ENCODE measurements at regions not wholly inside any gene's neighbourhood (a gene's known extent, or its start where the extent isn't known, plus 50 kb on each side); places are given as distances from the start of the nearest gene placed in this dataset.
"Not testable (repeated sequence)": the region's sequence is repeated elsewhere in the genome, so short reads cannot be mapped to it uniquely, and the experiment has no call there.

DNA sequence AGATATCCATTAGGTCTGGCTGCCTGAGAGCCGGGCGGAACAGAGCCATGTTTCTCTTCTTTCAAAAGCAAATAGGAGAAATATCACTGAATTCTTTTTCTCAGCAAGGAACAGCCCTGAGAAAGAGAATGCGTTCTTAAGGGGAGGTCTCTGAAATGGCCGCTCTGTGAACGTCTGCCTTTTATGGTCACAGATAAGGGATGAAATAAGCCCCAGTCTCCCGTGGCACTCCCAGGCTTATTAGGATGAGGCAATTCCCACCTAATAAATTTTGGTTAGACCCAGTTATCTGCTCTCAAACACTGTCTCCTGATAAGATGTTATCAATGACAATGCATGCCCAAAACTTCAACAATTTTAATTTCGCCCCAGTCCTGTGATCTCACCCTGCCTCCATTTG lies 133.4 kb upstream of the KCNJ18 start:
- not testable (repeated sequence) for DNase-seq

DNA sequence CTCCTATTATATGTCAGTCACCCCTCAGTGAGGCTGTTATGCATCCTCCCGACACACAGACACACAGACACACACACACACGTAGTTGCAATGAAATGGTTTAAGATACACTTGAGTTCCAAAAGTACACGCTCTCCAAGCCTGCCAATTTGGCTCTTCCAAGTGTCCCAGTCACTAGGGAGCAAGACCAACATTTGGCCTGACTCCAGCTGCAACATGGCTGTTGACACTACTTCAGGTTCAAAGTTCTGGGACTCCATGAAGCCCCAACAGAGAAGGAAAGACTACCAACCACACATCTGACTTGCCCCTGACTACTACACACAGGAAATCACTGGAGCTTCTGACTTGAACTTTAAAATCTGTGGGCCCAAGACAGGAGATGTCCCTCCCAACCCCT lies 128.1 kb upstream of the KCNJ18 start:
- no peak for DNase-seq

DNA sequence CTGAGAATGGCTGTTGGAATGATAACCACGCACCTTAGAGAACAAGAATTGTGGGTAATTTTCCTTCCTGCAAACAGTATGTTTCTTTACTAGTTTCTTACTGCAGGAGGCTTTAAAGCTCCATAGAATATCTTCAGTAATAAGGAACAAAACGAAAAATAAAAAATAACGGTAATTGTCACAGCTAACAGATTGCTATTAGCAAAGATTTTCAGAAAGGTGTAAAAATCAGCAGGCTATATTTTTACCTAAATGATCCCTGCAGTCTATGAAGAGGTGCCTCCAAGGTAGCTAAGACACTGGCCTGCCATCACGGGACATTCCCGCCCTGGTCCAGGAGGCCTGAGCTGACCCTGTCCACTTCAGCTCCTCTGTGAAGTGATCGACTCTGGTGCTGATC lies 127.6 kb upstream of the KCNJ18 start:
- DNase-seq, result not testable (repeated sequence)

DNA sequence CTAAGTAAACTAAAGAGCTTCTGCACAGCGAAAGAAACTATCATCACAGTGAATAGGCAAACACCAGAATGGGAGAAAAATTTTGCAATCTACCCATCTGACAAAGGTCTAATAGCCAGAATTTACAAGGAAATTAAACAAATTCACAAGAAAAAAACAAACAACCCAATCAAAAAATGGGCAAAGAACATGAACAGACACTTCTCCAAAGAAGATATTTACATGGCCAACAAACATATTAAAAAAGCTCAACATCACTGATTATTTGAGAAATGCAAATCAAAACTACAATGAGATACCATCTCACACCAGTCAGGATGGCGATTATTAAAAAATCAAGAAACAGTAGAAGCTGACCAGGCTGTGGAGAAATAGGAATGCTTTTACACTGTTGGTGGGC lies 121.9 kb upstream of the KCNJ18 start:
- not testable (repeated sequence) for DNase-seq

DNA sequence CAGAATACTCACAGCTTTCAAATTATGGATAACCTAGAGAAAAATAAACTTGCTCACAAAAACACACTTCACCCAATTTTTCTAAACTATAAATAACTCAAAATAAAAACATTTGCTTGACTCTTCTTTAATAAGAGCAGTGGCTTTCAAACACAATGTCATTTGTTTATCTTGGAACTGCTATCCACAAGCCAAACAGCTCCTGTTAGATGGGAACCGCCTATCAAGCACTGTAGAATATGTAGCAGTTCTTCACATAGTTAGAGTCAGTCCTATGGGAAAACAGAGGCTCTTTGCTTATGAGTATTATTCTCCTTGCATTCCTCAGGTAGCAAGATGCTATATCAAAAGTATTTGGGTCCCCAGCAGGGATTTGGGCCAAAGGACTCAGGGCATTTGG lies 120.2 kb upstream of the KCNJ18 start:
- not testable (repeated sequence) for DNase-seq

DNA sequence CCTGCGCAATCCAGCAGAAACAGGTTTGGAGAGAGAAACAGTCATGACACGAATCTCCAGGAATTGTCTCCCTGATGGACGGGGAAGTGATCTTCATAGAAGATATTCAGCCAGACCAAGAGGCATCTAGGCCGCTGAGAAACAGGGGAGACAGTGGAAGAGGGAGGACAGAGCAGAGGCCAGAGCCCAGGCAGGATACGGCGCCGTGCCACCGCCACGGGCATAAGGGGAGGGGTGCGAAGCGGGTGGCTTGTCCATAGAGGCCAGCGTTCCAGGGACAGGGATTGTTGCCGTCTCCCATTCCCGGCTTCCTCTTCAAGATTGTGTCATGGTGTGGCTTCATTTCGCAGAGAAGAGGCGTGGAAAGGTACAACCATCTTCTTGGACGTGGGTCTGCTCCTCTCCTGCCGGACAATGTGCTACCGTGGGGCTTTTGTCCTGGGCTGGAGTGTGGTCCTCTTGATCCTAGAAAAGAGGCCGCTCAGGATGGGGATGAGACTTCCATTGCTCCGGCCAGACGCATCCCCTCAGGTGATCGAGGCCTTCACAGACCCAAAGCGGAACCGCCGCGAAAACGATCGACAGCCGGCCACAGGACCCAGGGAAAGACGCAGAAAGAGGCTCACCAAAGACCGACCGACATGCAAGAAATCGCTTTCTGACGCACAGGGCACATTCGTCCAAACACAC lies 118.9 kb upstream of the KCNJ18 start:
- DNase-seq, result not testable (repeated sequence)

DNA sequence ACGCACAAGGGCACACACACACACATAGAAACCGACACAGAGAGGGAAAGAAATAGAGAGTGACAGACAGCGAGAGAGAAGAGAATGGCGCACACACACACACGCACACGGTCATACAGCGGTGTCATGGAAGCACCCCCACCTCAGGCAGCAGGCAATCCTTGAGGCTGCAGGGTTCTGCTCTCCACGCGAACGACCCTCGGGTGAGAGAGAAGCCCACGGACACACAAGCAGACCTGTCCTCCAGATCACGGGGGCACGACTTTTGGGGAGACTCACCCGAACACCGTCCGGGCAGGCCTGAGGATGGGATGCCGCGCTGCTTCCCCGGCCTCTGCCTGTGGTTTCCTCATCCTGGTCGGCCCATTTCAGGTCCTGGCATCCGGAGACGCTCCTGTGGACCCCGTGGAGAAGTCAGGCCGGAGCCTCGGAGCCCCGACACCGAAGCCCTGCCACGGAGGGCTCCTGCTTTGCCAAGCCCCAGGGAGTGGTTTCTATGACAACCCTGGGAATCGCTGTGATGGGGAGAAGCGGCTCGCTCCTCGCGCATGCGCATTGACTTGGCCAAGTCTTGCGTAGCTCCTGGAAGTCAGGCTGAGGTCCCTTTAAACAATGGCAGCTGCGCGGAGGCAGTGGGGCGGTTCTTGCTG lies 118.2 kb upstream of the KCNJ18 start:
- no peak for DNase-seq

DNA sequence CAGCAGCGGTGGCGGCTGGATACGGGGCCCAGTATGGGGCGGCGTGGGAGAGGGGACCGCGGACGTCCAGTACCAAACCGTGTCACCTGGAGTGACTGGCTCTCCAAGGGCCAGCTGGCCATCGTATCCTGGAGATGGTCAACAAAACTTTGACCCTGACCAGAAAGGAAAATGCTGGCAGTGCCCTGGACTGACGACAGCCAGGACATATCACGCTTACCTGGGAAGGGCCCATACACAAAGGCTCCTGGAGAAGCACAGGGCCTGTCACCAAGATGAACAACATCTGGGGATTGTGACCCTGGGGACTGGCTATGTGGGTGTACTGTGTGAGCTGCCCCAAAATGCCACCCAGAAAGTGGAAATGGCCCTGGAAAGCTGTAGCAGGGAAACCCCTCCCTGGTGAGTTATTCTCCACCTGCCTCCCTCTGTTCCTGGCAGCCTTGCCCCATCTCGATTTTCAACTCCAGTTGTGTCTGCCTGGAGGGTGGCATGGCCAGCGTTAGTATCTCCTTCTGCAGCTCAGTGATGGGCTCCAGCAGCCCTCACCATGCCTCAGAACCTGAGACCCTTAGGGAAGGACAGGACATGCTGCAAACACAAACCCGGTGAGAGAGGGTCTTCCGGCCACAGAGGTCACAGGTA lies 117.6 kb upstream of the KCNJ18 start:
- not testable (repeated sequence) for DNase-seq

DNA sequence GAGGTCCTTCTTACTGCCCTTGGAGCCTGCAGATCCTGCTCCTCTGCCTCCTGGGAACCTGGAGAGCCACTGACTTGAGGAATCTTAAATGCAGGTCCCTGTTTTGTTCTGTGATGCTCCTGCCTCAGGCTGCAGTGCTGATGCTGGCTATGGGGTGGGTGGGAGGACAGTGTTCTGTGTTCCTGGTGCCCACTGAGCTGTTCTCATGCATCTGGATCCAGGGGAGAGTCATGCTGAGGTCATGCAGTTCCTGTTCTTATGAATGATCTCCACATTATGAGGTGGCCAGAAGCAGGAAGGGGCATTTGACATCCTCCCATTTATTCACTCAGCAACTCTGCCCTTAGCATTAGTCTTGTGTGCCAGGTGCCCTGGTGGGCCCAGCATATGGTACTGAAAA lies 113.5 kb upstream of the KCNJ18 start:
- DNase-seq, result not testable (repeated sequence)

DNA sequence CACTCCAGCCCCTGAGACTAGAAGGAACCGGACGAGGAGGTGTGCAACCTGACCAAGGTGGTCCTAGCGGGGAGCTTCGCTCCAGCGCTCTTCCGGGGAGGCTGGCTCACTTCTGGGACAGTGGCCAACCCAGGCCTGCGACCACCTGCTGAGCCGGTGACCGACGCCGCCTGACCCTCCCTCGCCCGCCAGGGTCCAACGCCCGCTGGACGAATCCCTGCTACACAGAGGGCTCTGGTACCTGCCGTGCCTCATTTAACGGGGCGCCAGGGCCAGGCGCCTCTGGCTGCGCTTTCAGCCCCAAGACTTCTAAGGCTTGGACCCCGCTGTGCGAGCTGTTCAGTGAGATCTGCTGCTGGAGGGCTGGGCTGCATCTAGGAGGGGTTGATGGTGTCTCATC lies 99.5 kb upstream of the KCNJ18 start:
- DNase-seq, result no peak

DNA sequence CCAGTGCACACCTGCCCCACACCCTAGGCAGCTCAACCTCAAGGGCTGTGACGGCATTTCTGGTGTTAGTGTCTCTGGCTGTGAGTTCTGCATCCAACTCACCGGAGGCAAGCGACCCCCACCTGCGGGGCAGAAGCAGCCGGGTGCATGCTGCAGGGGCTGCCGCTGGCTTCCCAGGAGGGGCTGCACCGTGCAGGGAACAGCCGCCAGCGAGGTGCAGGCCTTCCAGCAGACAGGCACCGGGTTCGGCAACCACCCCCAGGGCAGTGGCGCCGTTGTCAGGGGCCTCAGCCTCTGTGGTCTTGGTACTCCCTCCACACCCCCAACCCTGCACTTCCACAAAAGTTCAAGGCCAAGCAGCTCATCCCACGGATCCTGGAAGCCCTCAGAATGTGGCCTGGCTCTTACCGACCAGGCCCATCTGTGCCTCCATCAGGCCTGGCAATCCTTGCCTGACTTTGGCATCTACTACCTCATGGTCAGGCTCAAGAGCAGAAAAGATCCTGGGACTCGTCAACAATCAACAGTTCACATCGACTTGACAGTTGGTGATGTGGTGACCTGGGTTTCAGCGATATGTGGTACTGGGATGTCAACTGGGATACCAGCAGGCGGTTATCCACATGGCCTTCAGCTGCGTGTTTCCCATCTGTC lies 98.7 kb upstream of the KCNJ18 start:
- not testable (repeated sequence) for DNase-seq

DNA sequence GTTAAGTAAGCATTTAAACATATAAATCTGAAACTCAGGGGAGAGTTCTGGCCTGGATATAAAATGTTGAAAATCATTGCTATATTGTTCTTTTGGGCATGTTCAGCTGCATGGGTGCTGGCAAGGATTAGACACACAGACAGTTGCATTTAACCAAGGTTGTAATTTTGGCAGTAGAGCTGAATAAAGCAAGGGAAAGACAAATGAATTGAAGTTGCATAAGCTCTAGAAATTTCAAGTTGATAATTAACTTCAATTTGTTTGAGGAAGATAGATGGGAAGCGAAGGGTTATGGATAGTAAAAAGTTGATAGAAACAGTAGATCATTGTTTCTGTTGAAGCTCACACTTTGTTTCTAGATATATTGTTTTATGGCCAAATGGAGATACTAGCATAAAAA lies 97.2 kb upstream of the KCNJ18 start:
- DNase-seq, result no peak

DNA sequence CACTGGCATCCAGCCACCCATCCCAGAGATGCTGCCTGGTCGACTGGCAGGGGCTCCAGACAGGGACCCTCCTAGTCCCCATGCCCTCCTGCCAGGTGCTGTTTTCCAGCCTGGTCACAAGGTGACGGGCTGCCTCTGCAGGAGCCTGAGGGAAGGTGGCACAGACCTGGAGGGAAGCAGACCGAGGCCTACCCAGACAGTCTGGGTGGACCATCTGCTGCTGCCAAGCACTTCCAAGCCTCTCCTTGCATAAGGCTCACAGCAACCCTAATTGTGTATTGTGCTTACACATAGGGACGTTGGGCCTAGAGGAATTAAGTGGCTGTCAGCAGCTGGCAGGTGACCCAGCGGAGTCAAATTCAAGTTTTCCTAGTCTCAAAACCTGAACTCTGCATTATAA lies 90.1 kb upstream of the KCNJ18 start:
- no peak for DNase-seq

DNA sequence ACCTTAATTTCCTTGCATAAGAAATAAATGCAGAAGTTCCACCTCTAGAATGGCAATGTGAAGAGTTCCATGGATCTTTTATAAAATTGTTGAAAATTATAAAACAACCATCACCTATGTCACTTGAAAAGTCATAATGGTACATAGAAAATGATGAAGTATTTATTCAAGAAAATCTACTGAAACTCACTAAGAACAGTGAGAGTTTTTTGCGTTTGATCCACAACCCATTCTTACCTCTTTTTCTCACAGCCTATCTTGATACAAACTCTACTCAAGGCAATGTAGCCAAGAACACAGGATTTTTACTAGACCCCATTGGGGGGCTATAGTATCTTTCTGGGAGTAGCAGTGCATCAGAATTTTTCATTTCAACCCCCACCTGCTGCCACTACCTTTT lies 89.0 kb upstream of the KCNJ18 start:
- DNase-seq, result not testable (repeated sequence)

DNA sequence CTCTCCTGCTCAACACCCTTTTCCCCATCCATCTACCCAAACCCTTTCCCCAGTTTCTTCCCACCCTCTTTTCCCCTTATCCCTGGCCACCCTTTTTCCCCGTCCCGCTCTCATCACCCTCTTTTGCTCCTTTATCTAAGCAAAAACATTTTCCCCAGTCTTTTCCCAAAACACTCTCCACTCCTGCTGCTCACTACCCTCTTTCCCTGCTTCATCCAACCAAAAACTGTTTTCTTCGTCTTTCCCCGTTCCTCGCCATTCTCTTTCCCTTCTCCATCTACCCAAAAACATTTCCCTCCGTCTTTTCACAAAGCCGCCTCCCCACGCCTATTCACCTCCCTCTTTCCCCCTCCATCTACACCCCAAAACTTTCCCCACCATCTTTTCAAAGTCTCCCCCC lies 80.9 kb upstream of the KCNJ18 start:
- DNase-seq, result not testable (repeated sequence)

DNA sequence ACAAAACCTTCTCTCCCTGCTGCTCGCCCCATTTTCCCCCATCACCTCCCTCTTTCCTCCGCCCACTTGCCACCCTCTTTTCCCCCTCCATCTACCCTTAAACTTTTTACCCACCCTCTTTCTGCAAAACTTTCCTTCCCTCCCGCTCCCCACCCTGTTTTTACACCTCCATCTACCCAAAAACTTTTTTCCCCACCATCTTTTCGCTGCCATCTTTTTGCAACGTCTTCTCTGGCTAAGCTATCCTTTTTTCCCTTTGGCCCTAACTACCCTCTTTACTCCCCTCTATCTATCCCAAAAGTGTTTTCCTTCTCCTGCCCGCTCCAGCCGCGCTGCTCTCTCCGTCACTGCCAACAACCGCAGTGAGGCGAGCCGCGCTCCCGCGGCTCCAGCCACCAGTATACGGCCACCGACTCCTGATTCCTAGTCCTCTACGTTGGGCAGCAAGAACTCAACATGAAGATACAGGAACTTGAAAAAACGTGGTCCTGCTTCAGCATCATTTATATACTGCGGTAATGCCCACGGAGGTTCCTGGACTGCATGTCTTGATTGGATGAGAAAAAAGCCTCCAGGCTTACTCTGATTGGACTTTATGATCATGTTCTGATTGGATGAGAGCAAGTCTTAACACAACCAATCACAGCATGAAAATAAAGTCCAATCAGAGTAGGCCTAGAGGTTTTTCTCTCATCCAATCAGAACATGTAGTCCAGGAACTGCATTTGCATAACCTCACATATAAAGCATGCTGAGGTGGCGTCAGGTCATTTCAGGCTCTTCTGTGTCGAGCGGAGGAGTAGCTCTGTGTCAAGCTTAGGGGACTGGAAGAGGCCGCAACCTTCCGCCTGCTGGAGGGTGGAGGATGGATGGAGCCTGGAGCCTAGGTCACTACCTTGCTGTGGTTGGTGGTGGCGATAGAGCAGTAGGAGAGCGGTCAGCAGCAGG lies 79.9 kb upstream of the KCNJ18 start:
- DNase-seq, result not testable (repeated sequence)

DNA sequence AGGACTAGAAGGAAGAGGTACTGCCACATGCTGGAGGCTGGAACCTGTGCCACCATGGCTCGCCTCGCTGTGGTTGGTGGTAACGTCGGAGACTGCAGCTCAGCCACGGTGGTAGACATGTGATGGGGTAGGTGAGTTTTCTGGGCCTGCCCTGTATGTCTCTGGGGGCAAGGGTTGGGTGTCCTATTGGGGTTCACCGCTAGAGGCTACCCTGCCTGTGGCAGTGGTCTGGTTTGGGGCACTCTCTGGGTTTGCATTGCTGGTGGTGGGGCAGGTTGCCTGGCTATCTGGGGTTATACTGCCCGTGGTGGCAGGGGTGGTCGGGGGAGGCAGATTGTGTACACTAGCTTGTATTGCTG lies 79.3 kb upstream of the KCNJ18 start:
- no peak for DNase-seq

DNA sequence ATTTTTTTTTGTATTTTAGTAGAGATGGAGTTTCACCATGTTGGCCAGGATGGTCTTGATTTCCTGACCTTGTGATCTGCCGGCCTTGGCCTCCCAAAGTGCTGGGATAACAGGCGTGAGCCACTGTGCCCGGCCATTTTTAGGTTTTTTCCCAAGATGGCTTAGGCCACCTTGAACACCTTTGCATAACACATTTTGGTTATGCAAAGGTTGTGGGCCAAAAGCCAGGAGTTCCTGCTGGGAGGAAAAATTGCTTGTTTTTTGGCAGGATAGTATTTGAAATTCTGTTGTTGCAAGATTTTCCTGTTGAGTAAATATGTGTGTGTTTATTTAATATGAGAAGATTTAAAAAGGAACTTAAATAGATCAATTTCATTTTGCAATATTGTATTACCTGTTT lies 65.3 kb upstream of the KCNJ18 start:
- not testable (repeated sequence) for DNase-seq

All from NCI-H2081 treated with DMSO at 0.1 percent for 48 hours (cell line).